HG02840 (cell line): ENCODE measurements at regions not wholly inside any gene's neighbourhood (a gene's known extent, or its start where the extent isn't known, plus 50 kb on each side); places are given as distances from the start of the nearest gene placed in this dataset.

Source experiments
- ATAC-seq: cut with Tn5 transposase; IDR thresholded peaks from one replicate; pipeline ENCODE4 v1.9.1; 2021; ENCODE audit warnings: mild to moderate bottlenecking, moderate library complexity, moderate number of reproducible peaks; ENCODE audit not compliant: unreplicated experiment, low FRiP score

DNA sequence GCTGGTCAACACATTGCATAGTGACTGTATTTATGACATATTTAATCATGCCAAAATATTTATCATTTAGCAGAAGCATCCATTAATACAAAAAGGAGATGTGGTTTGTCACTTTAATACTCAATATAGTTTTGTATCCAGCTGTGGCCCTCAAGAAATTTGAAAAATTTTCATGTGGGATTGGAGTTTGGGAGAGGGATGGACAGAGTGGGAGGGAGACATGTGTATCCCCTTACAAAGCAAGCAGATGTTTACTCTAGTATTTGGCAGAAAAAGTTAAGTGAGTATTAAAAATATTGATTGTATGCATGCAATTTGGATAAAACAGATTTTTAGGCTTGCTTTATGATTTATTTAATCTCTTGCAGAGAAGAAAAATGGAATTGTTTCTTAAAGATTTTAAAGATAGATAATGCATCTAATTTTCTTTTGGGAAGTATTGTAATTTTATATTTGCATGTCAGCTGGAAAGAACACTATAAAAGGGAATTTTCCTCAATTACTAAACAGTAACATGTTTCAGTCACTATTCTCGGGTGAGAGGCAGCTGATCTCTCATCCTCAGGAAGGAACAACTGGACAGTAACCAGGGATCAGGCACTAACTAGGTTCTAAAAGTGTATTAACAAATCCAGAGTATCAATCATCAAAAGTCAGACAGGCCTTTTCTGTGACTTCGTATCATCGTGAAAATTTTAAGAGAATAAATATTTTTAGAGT is 1184.7 kb upstream of the NXPH2 start:
- ATAC-seq, result no peak

DNA sequence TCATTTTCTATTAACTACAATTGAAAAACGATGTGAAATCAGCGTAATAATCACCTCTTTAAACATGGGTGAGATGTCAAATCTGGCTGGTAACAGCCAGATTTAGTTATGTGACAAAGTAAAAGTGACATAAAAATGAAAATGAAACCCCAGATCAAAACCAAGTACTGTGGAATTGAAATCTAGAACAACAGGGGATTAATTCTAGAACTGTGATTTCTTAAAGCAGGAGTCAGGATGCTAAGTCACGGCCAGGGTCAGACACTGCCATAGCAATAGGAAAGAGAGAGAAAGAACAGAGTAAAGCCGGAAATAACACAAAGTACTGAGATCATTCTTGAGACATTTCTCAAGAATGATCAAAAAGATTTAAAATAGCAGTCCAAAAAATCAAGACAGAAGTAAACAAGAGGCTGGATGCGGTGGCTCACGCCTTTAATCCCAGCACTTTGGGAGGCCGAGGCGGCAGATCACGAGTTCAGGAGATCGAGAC is 1183.7 kb upstream of the NXPH2 start:
- no peak for ATAC-seq

DNA sequence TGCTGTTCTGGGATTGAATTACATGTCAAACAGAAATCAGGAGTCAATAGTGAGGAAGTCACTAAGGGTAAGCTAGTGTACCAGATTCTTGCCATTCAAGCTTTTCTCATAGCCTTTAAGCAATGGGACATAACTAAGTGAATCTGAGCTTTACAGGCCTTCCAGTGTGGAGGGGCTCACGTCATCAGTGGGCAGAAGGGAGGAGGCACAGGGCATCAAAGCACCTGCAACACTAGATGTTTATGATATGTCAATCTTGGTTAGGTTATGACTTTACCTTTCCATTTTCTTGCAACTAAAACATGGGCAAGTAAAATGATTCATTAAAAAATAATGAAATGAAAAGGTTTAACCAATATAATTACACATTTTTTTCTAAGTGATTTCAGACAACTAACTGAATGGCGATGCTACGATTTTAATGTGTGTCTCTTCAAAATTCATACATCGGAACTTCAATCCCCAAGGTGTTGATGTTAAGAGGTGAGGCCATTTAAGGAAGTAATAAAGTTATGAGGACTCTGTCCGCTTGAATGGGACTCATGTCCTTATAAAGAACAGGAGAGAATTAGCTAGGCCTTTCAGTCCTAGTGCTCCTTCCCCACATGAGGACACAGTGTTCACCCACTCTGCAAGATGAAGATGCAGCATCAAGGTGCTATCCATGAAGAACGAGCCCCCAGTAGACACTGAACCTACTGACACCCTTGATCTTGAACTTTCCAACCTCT is 1169.2 kb upstream of the NXPH2 start:
- ATAC-seq, result no peak

DNA sequence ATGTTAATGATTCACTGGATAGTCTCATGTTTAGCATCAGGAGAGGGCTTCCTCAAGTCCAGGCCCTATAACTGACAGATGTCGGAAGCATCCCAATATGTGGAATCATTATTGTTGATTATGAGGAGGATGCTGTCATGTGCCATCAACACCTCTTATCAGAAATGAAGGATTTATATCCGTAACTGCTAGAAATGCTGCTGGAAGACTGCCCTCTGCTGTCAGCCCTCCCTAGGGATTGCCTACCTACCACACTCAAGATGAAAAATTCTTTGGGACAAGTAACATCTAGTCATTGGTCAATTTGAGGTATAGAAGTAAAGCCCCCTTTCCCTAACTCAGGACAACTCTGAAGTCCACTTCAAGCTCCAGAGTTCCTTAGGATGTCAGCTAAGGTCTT is 1166.5 kb upstream of the NXPH2 start:
- ATAC-seq, result no peak

DNA sequence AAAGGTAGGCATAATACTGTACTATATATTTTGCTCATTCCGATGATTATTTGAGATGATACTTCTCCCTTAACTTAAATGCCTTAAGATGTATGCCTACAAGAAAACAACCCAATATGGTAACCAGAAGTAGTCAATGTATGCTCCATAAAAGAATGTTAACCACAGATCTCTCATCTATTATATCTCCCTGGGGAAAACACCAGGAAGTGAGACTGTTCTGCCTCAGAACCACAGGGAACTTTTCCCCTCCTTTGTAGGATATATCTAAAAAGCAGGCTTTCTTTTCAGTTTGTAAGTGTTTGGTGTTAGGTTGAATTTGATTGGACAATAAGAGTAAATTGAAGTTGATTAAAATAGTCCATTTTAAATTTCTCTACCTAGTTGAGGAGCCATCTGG is 1160.5 kb upstream of the NXPH2 start:
- no peak for ATAC-seq

DNA sequence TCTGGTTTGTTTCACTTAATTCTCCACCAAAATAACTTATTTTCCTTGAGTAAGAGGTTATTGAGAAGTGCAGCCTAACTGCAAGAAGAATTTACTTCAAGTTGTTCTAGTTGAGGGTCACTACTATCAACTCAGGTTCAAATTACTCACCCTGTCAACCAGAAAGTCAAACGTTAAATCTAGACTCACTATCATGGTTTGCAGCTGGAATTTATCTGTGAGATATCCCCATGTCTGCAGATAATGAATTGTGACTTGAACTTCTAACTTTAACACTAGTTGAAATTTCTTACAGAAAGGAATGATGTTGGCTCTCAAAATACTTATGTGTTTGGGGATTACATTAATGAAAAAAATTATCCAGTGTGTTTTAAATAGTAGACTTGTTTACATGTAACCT is 1145.7 kb upstream of the NXPH2 start:
- no peak for ATAC-seq

DNA sequence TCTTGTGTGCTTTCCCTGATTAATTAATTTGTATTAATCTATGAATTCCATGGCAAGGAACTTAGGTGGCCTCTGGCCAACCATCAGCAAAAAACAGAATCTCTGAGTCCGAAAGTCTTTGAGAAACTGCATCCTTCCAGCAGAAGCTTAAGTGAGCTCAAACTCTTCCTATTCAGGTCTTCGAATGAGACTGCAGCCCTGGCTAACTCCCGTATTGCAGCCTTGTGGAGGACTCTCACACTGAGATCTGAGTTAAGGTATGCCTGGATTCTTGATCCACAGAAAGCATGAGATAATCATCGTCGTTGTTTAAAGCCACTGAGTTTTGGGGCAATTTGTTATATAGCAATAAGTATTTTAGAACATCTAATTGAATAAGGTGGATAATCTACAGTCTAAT is 1143.9 kb upstream of the NXPH2 start:
- ATAC-seq, result no peak

DNA sequence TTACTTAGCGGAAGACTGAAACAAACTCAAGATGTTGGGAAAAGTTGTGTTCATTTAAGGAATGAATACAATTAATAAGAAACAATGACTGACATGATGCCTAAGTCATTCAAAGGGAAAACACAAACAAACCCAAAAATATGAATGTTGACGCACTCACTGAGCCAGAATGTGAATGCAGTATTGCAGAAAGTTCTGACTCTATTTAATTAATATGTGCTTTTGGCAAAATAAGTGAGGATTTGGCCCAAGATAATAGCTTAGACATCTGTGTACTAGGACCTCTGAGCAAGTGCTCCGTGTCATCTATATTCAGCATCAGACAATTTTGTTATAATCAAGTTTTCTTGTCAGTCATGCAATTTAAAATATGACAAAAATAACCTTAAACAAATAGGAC is 1138.8 kb upstream of the NXPH2 start:
- no peak for ATAC-seq

DNA sequence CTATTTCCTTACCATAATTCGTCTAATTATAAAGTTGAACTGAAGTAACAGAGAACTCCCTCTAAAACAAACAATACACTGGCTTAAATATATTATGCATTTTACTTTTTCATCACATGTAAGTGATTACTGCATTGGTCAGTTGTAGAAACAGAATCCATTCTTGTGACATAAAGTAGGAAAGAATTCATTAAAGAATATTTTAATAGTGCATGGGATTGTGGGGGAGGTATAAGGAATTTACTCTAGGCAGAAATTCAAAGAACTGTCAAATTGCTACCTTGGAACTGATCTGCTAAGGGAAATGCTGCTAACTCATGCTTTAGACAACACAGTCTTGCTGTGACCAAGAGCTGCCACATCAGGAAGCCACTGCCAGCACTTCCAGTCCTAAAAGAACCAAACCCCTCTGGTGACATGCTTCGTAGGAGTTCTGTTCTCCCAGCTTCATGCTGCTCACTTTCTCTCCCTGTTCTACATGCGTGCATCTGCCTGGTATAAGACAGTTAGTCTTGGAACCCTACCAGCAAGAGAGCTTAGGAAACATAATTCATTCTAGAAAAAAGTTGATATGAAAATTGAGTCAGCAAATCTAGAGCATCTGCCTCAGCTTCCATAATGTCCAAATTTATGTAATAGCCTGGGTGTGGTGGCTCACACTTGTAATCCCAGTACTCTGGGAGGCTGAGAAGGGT is 1137.6 kb upstream of the NXPH2 start:
- no peak for ATAC-seq

DNA sequence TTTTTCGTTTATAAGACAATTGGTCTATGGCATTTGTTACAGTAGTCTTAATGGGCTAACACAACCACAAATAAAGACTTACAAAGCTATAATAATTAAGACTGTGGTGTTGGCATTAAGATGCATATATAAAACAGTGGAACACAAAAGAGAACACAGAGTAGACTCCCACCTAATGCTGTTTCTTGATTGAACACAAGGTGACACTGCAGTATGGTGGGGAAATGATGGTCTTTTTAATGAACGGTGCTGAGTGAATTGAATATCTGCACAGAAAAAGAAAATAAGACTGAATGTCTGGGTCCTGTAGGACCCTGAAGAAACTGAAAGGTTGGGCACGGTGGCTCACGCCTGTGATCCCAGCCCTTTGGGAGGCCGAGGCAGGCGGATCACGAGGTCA is 1136.6 kb upstream of the NXPH2 start:
- no peak for ATAC-seq

DNA sequence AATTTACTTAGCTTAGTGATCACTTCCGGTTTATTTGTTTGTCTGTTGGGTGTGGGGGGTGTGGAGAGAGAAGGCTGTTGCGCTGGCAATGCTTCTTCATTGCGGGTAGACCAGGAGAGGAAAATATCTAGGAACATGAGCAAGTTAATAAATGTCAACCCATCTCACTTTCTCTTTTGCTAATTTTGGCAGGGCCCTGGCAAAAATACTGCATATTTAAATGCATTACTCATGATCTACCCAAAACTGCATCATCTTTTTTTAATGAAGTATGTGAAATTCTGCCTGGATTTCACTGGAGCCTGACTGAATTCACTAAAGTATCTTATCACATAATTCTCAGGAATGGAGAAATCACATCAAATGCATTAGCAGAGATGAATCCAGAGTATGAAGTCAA is 1131.0 kb upstream of the NXPH2 start:
- no peak for ATAC-seq

DNA sequence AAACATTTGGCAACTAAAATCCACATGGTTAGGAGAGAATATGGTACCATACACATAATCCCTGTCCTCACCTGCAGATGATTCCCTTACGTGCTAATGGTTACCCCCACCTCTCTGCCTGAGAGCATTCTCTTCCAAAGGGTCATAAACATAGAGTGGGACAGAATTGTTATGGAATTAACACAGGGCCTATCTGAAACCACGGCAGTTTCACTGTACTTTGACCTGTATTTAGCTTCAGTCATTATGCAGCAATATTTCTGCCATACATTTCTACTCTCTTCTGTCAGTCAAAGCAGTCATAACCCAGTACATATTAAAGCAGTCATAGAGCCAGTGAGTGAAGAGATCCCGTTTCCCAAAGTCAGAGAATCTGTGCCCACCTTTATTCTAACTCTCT is 1128.9 kb upstream of the NXPH2 start:
- no peak for ATAC-seq

DNA sequence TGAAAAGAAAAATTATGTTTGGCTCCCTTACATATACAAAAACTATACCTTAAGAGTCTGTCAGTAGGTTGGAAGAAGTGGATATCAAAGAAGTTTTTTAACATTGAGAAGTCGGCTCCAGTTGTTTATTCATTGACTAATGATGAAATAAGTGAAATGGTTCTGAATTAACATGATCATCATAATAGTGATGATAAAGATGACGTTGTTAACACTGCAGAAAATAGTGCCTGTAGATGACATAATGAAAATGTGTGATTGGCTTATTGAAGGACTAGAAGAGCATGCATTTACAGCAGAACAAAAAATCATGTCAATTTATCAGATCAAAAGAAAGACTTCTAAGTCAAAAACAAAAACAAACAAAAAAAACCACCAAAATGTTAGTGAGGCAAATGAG is 1125.4 kb upstream of the NXPH2 start:
- no peak for ATAC-seq

DNA sequence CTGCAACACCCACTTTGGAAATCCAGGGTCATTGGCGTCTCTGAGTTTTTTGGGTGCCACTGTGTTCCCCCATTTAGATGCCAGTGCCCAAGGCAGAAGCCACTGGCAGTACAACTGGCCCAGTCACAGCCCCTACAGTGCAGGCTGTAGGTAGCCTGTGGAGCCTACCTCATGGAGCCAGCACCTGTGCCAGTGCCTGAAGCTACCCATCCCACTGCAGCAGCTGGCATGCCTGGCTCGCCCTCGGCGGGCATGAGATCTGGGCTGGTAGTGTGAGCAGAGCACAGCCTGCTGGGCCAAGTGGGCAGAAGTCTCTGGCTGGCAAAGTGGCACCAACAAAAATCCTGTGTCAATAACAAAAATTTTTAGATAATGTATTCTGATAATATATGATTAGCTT is 1111.4 kb upstream of the NXPH2 start:
- no peak for ATAC-seq

DNA sequence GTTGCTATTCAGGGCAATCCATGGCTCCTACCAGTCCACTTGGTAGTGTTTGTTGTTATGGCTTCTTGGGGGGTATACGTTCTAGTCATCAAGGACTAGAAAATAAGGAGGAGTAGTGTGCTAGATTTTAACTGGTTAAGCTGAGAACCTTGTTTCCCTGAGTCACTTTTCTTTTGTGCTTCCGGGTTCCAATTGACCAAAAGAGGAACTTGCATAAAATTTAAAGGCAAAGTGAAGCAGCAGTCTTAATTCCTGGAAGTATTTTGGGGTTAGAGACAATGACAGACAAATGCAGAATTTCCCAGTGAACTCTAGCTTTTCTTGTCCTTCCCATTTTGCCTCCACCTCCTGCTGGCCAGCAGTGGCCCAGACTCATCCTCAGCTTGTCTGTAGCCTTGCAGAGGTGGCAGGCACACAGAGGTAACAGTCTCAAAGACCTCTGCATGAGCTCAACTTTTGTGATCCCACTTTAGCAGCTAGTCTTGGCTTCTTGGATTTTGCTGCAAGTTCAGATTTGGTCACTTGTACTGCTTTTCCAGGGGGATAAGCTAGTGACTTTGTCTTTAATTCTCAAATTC is 1105.8 kb upstream of the NXPH2 start:
- ATAC-seq, result no peak

DNA sequence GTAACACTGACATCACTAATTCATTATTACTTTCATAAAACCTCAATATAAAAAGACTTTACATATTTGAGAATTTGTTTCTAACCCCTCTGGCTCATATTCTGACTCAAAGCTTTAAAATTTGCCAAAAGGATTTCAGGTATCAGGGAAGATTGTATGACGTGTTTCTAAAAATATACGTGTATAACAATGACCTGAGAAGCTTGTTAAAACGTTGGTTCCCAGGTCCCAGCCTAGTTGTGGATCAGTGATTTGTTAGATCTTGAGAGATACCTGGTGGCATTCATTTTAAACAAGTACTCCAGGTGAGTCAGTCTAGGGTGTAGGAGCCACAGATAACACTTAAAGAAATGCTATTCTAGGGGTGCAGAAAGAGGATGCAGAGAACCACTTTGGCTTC is 1096.8 kb upstream of the NXPH2 start:
- no peak for ATAC-seq

DNA sequence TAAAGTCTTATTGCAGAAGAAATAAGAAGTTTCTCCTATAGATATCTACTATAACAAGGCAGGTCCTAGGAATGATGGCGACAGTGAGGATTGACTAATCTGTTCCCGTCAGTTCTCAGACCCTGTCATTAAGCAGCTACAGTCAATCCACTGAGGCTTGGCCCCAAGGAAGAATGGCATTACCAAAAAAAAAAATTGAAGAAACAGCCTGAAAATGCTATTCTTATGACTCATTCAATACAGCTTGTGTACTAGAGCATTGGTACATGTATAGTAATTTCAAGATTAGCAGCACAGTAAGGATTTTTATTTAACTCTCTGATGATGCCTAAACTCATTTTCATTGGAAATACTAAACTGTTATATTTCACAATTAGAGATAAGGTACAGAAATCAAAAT is 1096.1 kb upstream of the NXPH2 start:
- ATAC-seq, result no peak

DNA sequence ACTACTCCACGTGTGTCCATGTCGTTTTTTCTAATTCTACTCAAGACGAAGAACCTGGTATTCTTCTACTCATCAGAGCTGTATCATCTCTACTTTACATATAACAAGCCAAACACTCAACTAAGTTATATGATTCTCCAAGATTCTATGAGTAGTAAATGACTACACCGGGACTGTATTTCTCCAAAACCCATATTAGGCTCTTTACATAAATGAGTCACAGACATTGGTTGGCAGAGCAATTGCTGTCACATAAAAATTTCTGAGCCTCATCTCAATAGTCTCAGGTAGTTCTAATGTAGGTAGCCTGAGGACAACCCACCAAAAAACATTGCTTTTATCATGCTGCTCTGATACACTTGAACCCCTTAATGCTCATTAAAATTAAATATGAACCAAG is 1092.3 kb upstream of the NXPH2 start:
- ATAC-seq, result no peak

DNA sequence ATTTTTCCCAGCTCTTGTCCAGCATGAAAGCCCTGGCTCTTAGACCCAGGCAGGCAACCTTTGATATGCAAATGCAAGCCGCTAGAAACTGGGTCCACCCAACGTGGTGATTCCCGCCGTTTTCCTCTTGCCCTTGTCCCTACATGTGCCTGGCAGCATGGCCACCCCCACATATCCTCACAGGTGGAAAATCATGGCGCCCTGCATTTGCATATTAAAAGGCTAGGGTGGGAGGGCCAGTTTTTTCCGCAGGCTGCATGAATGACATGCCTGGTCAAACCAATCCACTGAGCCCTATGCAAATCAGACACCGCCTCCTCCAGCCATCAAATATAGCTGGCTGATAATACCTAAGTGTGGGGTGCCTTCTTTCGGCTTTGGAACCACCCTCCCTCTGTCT is 1091.8 kb upstream of the NXPH2 start:
- no peak for ATAC-seq

DNA sequence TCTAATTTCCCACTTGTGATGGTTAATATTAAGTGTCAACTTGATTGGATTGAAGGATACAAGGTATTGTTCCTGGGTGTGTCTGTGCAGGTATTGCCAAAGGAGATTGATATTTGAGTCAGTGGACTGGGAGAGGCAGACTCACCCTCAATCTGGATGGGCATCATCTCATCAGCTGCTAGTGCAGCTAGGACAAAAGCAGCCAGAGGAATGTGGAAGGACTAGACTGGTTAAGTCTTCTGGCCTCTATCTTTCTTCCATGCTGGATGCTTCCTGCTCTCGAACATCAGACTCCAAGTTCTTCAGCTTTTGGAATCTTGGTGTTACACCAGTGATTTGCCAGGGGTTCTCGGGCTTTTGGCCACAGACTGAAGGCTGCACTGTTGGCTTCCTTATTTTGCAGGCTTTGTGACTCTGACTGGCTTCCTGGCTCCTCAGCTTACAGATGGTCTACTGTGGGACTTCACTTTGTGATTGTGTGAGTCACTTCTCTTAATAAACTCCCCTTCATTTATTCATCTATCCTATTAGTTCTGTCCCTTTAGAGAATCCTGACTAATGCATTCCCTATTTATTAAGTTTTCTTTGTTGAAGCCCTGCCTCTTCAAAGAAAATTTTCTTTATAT is 1087.5 kb upstream of the NXPH2 start:
- ATAC-seq, result no peak

DNA sequence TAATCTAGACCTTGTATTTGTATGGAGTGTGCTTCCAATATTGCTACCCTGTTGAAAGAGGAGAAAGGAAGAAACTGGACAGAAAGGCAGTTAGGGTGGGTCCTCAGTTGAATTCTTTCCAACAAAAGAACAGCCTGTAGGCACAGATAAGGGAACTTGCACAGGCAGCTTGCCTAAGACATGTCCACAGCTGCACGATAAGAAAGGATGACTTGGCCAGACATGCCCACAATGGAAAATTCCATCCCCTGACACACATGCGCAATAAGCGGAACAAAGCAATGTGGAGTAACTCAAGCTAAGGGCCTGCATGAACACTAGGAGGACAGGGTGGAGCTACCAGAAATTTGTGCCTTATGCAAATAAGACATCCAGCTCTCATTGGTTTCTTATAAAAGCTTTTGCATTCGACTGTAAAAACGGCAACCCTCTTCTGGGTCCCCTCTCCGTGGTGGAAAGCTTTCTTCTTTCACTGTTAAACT is 1084.7 kb upstream of the NXPH2 start:
- no peak for ATAC-seq
